B cell (primary cell): ENCODE measurements at regions not wholly inside any gene's neighbourhood (a gene's known extent, or its start where the extent isn't known, plus 50 kb on each side); places are given as distances from the start of the nearest gene placed in this dataset.

Source experiments
- EZH2 ChIP-seq: IDR thresholded peaks from 2 replicates; pipeline ENCODE4 v1.6.1; 2012; ENCODE audit warnings: borderline replicate concordance, low read depth, mild to moderate bottlenecking, moderate library complexity, low read length; ENCODE audit not compliant: insufficient read depth, poor library complexity, severe bottlenecking
- TF ChIP-seq, protein P1 (sequence below): fragments of 200-600 bp; IDR thresholded peaks from one replicate; pipeline ENCODE4 v1.8.0; 2022; ENCODE audit warnings: antibody characterized with exemption, mild to moderate bottlenecking

DNA sequence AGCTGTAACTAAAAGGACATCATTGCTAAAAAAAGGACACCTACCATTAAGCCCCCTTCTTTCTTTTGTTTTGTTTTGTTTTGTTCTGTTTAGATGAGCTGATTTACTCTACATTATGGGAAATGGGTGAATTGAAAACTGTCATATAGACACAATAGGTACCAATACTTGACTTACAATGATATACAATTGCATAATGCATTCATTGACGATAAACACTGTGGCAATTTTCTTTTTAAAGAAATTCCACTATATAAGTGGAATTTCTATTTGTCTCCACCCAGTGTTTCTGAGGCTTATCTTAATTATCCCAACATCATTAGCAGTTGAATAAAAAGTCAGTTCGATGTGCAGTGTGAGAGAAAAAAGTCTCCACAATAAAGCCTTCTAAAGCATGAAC is 282.1 kb downstream of the BCL2 start:
- TF ChIP-seq, protein P1, sequence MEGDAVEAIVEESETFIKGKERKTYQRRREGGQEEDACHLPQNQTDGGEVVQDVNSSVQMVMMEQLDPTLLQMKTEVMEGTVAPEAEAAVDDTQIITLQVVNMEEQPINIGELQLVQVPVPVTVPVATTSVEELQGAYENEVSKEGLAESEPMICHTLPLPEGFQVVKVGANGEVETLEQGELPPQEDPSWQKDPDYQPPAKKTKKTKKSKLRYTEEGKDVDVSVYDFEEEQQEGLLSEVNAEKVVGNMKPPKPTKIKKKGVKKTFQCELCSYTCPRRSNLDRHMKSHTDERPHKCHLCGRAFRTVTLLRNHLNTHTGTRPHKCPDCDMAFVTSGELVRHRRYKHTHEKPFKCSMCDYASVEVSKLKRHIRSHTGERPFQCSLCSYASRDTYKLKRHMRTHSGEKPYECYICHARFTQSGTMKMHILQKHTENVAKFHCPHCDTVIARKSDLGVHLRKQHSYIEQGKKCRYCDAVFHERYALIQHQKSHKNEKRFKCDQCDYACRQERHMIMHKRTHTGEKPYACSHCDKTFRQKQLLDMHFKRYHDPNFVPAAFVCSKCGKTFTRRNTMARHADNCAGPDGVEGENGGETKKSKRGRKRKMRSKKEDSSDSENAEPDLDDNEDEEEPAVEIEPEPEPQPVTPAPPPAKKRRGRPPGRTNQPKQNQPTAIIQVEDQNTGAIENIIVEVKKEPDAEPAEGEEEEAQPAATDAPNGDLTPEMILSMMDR: no peak
- no peak for TF ChIP-seq EZH2
